ENCODE measurements at regions not wholly inside any gene's neighbourhood (a gene's known extent, or its start where the extent isn't known, plus 50 kb on each side); places are given as distances from the start of the nearest gene placed in this dataset.
A peak's percentile ranks its signal among the peaks of the same experiment; 100 is the strongest.
"Not testable (repeated sequence)": the region's sequence is repeated elsewhere in the genome, so short reads cannot be mapped to it uniquely, and the experiment has no call there.

DNA sequence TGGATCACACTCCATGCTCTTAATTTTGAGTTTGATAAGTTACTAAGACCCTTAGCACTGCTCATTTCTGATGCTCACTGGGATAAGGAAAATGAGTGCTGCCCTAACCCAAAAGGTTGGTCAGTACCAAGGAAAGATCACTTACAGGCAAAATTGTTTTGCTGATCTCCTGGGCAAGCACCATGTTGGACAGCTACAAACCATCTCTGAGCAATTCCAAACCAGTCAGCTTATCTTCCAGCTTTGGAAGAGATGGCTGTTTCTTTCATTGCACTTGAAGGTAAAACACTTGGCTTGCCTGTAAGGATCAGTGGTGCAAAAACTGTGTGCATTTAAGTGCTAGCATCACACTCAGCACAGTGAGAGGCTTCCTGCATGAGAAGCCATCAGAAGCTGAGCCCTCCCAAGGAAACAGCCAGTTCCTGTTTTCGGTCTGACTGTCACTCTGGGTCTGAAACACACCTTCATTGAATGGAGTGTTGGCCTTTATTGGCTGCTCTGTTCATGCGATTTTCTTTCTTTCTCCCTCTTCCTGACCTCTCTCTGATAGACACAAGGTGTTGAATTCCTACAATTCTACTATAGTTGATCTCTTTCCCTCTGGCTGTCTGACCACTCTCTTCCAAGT is 126.4 kb upstream of the GHITM start:
- peaks cover 0 to 14% (median 0%) of the 10 kb centered on the region in 3 donors for H3K27me3 ChIP-seq
- TF ChIP-seq EP300 (IDR thresholded peaks at IDR 0.05) (no peak), POLR2A (IDR thresholded peaks at IDR 0.05) (no peak), POLR2AphosphoS5 (IDR thresholded peaks at IDR 0.05) (no peak)
- TF ChIP-seq, protein P1, sequence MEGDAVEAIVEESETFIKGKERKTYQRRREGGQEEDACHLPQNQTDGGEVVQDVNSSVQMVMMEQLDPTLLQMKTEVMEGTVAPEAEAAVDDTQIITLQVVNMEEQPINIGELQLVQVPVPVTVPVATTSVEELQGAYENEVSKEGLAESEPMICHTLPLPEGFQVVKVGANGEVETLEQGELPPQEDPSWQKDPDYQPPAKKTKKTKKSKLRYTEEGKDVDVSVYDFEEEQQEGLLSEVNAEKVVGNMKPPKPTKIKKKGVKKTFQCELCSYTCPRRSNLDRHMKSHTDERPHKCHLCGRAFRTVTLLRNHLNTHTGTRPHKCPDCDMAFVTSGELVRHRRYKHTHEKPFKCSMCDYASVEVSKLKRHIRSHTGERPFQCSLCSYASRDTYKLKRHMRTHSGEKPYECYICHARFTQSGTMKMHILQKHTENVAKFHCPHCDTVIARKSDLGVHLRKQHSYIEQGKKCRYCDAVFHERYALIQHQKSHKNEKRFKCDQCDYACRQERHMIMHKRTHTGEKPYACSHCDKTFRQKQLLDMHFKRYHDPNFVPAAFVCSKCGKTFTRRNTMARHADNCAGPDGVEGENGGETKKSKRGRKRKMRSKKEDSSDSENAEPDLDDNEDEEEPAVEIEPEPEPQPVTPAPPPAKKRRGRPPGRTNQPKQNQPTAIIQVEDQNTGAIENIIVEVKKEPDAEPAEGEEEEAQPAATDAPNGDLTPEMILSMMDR (IDR thresholded peaks at IDR 0.05), result no peak
- intact Hi-C loops (cut with DNase I; ENCODE audit: low total_unique reads), result no loop called here
- H3K4me1 ChIP-seq, result no peaks in the 10 kb centered on the region
- DNase-seq, result no peak
- H3K4me3 ChIP-seq, result no peak overlapping the region
- H3K9me3 ChIP-seq, result no peaks in the 10 kb centered on the region
- 50 to 76% (median 58%) methylated on average over 2 of the region's 2 CpGs for WGBS, 5 donors
- no peaks in the 10 kb centered on the region for H3K36me3 ChIP-seq
- H3K27ac ChIP-seq, result no peak overlapping the region

DNA sequence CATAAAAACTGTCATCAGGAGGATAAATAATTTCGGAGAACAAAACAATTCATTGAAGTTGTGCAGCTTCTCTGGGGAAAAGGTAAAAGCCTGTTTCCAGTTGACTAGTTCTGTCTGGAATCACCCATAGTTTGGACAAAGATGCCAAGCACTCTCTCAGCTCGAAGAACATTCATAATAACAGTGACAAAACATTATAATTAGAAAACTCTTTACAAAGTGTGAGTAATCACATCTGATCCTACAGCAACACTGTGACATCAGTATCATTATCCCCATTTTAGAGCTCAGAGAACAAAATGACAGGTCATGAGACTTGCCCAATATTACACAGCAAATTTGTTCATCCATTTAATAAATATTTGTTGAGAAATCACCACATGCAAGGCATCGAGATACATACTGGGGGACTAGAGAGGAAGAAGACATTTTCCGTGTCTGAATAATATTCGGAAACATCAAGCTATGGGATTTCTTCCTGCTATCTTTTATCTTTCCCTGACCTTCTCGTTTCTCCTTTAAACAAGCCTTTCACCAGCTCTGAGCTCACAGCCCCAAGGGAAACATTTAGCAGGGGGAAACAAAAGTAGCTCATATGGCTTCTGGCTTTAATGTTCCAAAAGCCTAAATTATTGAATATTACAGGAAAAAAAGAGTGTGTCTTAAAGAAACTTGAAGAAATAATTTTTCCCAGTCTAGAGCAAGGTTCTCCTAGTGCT is 123.3 kb upstream of the GHITM start:
- TF ChIP-seq EP300 (IDR thresholded peaks at IDR 0.05), result no peak
- no peak for TF ChIP-seq POLR2AphosphoS5 (IDR thresholded peaks at IDR 0.05)
- TF ChIP-seq, protein P1 (IDR thresholded peaks at IDR 0.05), result no peak
- TF ChIP-seq POLR2A (IDR thresholded peaks at IDR 0.05), result no peak
- intact Hi-C loops (cut with DNase I; ENCODE audit: low total_unique reads), result no loop called here
- peaks cover 0 to 15% (median 10%) of the 10 kb centered on the region in 4 donors for H3K9me3 ChIP-seq
- H3K27ac ChIP-seq, result no peak overlapping the region
- no peaks in the 10 kb centered on the region for H3K36me3 ChIP-seq
- no peak for DNase-seq
- H3K4me1 ChIP-seq, result no peaks in the 10 kb centered on the region
- H3K27me3 ChIP-seq, result peaks cover 0 to 9% (median 0%) of the 10 kb centered on the region in 3 donors
- 54 to 63% (median 59%) methylated on average over 6 of the region's 6 CpGs for WGBS, 5 donors
- no peak overlapping the region for H3K4me3 ChIP-seq

DNA sequence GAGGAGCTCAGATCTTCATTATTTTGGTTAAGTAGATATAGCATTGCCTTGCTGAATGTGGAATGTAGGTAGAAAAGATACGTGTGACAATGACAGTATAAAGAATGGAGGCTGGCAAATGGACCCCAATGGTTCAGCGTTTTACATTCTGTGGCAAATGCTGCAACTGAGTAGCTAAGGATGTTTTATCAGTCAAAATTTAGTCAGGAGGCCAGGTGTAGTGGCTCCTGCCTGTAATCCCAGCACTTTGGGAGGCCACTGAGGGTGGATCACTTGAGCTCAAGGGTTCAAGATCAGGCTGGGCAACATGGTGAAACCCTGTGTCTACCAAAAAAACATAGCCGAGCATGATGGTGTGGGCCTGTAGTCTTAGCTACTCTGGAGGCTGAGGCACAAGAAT is 120.5 kb upstream of the GHITM start:
- no peak overlapping the region for H3K27ac ChIP-seq
- no peaks in the 10 kb centered on the region for H3K36me3 ChIP-seq
- H3K9me3 ChIP-seq, result peaks cover 0 to 19% (median 10%) of the 10 kb centered on the region in 4 donors
- intact Hi-C loops (cut with DNase I; ENCODE audit: low total_unique reads), result no loop called here
- no peaks in the 10 kb centered on the region for H3K27me3 ChIP-seq
- WGBS, 5 donors, result 84 to 95% (median 92%) methylated on average over 3 of the region's 3 CpGs
- H3K4me1 ChIP-seq, result no peaks in the 10 kb centered on the region
- TF ChIP-seq EP300 (IDR thresholded peaks at IDR 0.05) (no peak), POLR2AphosphoS5 (IDR thresholded peaks at IDR 0.05) (no peak), POLR2A (IDR thresholded peaks at IDR 0.05) (no peak)
- TF ChIP-seq, protein P1 (IDR thresholded peaks at IDR 0.05), result no peak
- no peak for DNase-seq
- H3K4me3 ChIP-seq, result no peak overlapping the region

DNA sequence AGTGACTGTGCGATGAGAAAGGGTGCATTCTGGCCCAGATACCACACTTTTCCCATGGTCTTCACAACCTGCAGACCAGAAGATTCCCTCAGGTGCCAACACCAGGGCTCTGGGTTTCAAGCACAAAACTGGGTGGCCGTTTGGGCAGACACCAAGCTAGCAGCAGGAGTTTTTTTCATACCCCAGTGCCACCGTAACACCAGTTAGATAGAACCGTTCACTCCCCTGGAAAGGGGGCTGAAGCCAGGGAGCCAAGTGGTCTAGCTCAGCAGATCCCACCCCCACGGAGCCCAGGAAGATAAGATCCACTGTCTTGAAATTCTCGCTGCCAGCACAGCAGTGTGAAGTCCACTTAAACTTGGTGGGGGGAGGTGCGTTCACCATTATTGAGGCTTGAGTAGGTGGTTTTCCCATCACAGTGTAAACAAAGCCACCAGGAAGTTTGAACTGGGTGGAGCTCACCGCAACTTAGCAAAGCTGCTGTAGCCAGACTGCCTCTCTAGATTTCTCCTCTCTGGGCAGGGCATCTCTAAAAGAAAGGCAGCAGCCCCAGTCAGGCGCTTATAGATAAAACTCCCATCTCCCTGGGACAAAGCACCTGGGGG is 119.4 kb upstream of the GHITM start:
- H3K36me3 ChIP-seq; intact Hi-C loops (cut with DNase I; ENCODE audit: low total_unique reads); H3K4me3 ChIP-seq; H3K27me3 ChIP-seq; H3K27ac ChIP-seq; H3K4me1 ChIP-seq: not testable (repeated sequence)
- peak in 1 of 2 donors; percentile 27 for DNase-seq
- peaks cover 0 to 26% (median 10%) of the 10 kb centered on the region in 4 donors for H3K9me3 ChIP-seq
- 51 to 83% (median 53%) methylated on average over 8 to 9 of the region's 9 CpGs for WGBS, 5 donors
